ENCODE measurements at regions not wholly inside any gene's neighbourhood (a gene's known extent, or its start where the extent isn't known, plus 50 kb on each side); places are given as distances from the start of the nearest gene placed in this dataset.
"Not testable (repeated sequence)": the region's sequence is repeated elsewhere in the genome, so short reads cannot be mapped to it uniquely, and the experiment has no call there.

GRCh38 chr1:14282707-14283106 is 315.8 kb upstream of the KAZN start:
- Mint-ChIP-seq H3K36me3 (ENCODE audit: insufficient read depth, unreplicated experiment) (no peaks in the 10 kb centered on the region), H3K9me3 (ENCODE audit: unreplicated experiment) (no peaks in the 10 kb centered on the region), H3K4me1 (ENCODE audit: insufficient read depth, unreplicated experiment) (peaks cover 10% of the 10 kb centered on the region), H3K4me3 (ENCODE audit: unreplicated experiment) (no peak overlapping the region), H3K27ac (ENCODE audit: low read depth, unreplicated experiment) (peak overlapping the region; percentile 49), H3K27me3 (ENCODE audit: insufficient read depth, unreplicated experiment) (no peaks in the 10 kb centered on the region)
- BruUV-seq (replicated peaks), result no TSS peak
- CTCF ChIA-PET, result interaction anchor here (0.7 kb wide), 1 partner anchor 24 kb away, joined by 3 read pairs; no protein-coding TSS in a partner anchor
- intact Hi-C loops (cut with micrococcal nuclease), result no loop called here
- POLR2A ChIA-PET, result no interaction called here
- peak; percentile 5 for DNase-seq (ENCODE audit: unreplicated experiment)
- TF ChIP-seq, protein P1, sequence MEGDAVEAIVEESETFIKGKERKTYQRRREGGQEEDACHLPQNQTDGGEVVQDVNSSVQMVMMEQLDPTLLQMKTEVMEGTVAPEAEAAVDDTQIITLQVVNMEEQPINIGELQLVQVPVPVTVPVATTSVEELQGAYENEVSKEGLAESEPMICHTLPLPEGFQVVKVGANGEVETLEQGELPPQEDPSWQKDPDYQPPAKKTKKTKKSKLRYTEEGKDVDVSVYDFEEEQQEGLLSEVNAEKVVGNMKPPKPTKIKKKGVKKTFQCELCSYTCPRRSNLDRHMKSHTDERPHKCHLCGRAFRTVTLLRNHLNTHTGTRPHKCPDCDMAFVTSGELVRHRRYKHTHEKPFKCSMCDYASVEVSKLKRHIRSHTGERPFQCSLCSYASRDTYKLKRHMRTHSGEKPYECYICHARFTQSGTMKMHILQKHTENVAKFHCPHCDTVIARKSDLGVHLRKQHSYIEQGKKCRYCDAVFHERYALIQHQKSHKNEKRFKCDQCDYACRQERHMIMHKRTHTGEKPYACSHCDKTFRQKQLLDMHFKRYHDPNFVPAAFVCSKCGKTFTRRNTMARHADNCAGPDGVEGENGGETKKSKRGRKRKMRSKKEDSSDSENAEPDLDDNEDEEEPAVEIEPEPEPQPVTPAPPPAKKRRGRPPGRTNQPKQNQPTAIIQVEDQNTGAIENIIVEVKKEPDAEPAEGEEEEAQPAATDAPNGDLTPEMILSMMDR (IDR thresholded peaks at IDR 0.05; ENCODE audit: unreplicated experiment), result no peak

DNA sequence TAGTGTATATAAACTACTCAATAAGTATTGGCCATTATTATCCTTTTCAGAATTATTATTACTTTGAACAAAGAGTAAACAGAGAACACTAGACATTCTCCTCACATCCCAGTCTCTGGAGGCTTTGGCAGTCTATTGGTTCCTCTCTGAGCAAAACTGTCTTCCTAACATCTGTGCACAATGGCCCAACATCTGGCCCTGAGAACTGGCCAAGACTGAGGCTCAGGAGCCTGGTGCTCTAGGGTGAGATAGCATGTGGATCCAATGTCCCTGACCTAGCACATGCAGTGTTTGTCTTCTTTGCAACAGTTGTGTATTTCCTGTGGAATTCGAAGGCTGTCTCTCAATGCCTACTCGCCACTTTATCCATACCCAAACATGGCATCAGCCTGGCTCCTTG is 313.2 kb upstream of the KAZN start:
- intact Hi-C loops (cut with micrococcal nuclease), result no loop called here
- Mint-ChIP-seq H3K9me3 (ENCODE audit: unreplicated experiment) (no peaks in the 10 kb centered on the region), H3K4me3 (ENCODE audit: unreplicated experiment) (no peak overlapping the region), H3K27me3 (ENCODE audit: insufficient read depth, unreplicated experiment) (no peaks in the 10 kb centered on the region), H3K36me3 (ENCODE audit: insufficient read depth, unreplicated experiment) (no peaks in the 10 kb centered on the region), H3K4me1 (ENCODE audit: insufficient read depth, unreplicated experiment) (peaks cover 10% of the 10 kb centered on the region), H3K27ac (ENCODE audit: low read depth, unreplicated experiment) (no peak overlapping the region)
- ChIA-PET POLR2A (no interaction called here), CTCF (no interaction called here)
- no TSS peak for BruUV-seq (replicated peaks)
- TF ChIP-seq, protein P1 (IDR thresholded peaks at IDR 0.05; ENCODE audit: unreplicated experiment), result no peak
- DNase-seq (ENCODE audit: unreplicated experiment), result no peak

DNA sequence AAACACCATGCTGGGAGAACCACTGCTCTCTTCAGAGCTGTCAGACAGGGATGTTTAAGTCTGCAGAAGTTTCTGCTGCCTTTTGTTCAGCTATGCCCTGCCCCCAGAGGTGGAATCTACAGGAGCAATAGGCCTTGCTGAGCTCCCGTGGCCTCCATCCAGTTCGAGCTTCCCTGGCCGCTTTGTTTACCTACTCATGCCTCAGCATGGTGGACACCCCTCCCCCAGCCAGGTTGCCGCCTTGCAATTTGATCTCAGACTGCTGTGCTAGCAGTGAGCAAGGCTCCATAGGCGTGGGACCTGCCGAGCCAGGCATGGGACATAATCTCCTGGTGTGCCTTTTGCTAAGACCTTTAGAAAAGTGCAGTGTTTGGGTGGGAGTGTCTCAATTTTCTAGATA is 307.3 kb upstream of the KAZN start:
- DNase-seq (ENCODE audit: unreplicated experiment), result peak; percentile 68
- not testable (repeated sequence) for H3K27me3 Mint-ChIP-seq (ENCODE audit: insufficient read depth, unreplicated experiment); BruUV-seq (replicated peaks)

GRCh38 chr1:14292520-14292919 is 306.0 kb upstream of the KAZN start:
- DNase-seq (ENCODE audit: unreplicated experiment), result no peak
- peaks cover 10% of the 10 kb centered on the region for H3K4me1 Mint-ChIP-seq (ENCODE audit: insufficient read depth, unreplicated experiment)

More for the DNA sequence above, 307.3 kb upstream of the KAZN start:
- peaks cover 10% of the 10 kb centered on the region for H3K4me1 Mint-ChIP-seq (ENCODE audit: insufficient read depth, unreplicated experiment)
- H3K9me3 Mint-ChIP-seq (ENCODE audit: unreplicated experiment); H3K36me3 Mint-ChIP-seq (ENCODE audit: insufficient read depth, unreplicated experiment); H3K4me3 Mint-ChIP-seq (ENCODE audit: unreplicated experiment); intact Hi-C loops (cut with micrococcal nuclease); H3K27ac Mint-ChIP-seq (ENCODE audit: low read depth, unreplicated experiment): not testable (repeated sequence)
- ChIA-PET POLR2A (interaction anchor here (1.0 to 1.4 kb wide), 4 partner anchors 18 to 101 kb away, joined by 3 to 4 read pairs (median 3); no protein-coding TSS in a partner anchor), CTCF (interaction anchor here (0.9 kb wide), 1 partner anchor 29 kb away, joined by 4 read pairs; no protein-coding TSS in a partner anchor)

More at GRCh38 chr1:14292520-14292919, 306.0 kb upstream of the KAZN start:
- intact Hi-C loops (cut with micrococcal nuclease), result no loop called here
- no peak overlapping the region for H3K4me3 Mint-ChIP-seq (ENCODE audit: unreplicated experiment)
- H3K27me3 Mint-ChIP-seq (ENCODE audit: insufficient read depth, unreplicated experiment), result no peaks in the 10 kb centered on the region
- POLR2A ChIA-PET, result no interaction called here
- CTCF ChIA-PET, result no interaction called here
- H3K27ac Mint-ChIP-seq (ENCODE audit: low read depth, unreplicated experiment), result no peak overlapping the region
- H3K36me3 Mint-ChIP-seq (ENCODE audit: insufficient read depth, unreplicated experiment), result no peaks in the 10 kb centered on the region
- TF ChIP-seq, protein P1 (IDR thresholded peaks at IDR 0.05; ENCODE audit: unreplicated experiment), result no peak
- H3K9me3 Mint-ChIP-seq (ENCODE audit: unreplicated experiment), result no peaks in the 10 kb centered on the region
- no TSS peak for BruUV-seq (replicated peaks)

All from MCF 10A (cell line).